ENCODE measurements at regions not wholly inside any gene's neighbourhood (a gene's known extent, or its start where the extent isn't known, plus 50 kb on each side); places are given as distances from the start of the nearest gene placed in this dataset.

- TF ChIP-seq CTCF (conservative IDR thresholded peaks at IDR 0.05) (no peak), ZFX (IDR thresholded peaks at IDR 0.05) (no peak)
Observed at GRCh38 chr15:87739081-87739480, 517.5 kb downstream of the NTRK3 start.

Data from C4-2B (cell line).